SK-N-SH (cell line): ENCODE measurements at regions not wholly inside any gene's neighbourhood (a gene's known extent, or its start where the extent isn't known, plus 50 kb on each side); places are given as distances from the start of the nearest gene placed in this dataset.

Experiments used
- CHD2 ChIP-seq: fragments of 150-350 bp; IDR thresholded peaks from 2 replicates; pipeline ENCODE4 v1.6.1; 2018; ENCODE audit warnings: low read length; ENCODE audit not compliant: partially characterized antibody
- CTCF ChIP-seq: fragments of 200-600 bp; sonication (generic); IDR thresholded peaks from 2 replicates; pipeline ENCODE4 v1.6.1; 2017; ENCODE audit warnings: antibody characterized with exemption, mild to moderate bottlenecking, moderate library complexity
- ELF1 ChIP-seq: IDR thresholded peaks from 2 replicates; pipeline ENCODE4 v1.4.0; 2012
- GABPA ChIP-seq: IDR thresholded peaks from 2 replicates; pipeline ENCODE4 v1.4.0; 2012; ENCODE audit warnings: low read depth, mild to moderate bottlenecking
- MAX ChIP-seq: IDR thresholded peaks from 2 replicates; pipeline ENCODE4 v1.4.0; 2012; ENCODE audit warnings: low read depth
- POLR2AphosphoS5 ChIP-seq: IDR thresholded peaks from 2 replicates; pipeline ENCODE4 v1.6.1; 2012; ENCODE audit warnings: low read depth, low read length
- SMC3 ChIP-seq: IDR thresholded peaks from 2 replicates; pipeline ENCODE4 v1.6.1; 2012; ENCODE audit warnings: low read depth, low read length, improper control_type of control experiment
- TAF1 ChIP-seq: IDR thresholded peaks from 2 replicates; pipeline ENCODE4 v1.6.1; 2012; ENCODE audit warnings: low read depth, mild to moderate bottlenecking, low read length, moderate library complexity, borderline replicate concordance
- USF2 ChIP-seq: fragments of 150-350 bp; IDR thresholded peaks from 2 replicates; pipeline ENCODE4 v1.6.1; 2017; ENCODE audit warnings: antibody characterized with exemption, low read length, low read depth, borderline replicate concordance
- YY1 ChIP-seq: IDR thresholded peaks from 2 replicates; pipeline ENCODE4 v1.4.0; 2012; ENCODE audit warnings: low read depth, mild to moderate bottlenecking
- ZBTB33 ChIP-seq: IDR thresholded peaks from 2 replicates; pipeline ENCODE4 v1.4.0; 2012; ENCODE audit warnings: low read depth, borderline replicate concordance

GRCh38 chr6:126529637-126530362, 189.9 kb downstream of the CENPW start:
- no peak for TF ChIP-seq ELF1
- no peak for TF ChIP-seq GABPA
- no peak for TF ChIP-seq POLR2AphosphoS5
- TF ChIP-seq MAX = no peak
- TF ChIP-seq CTCF = no peak
- no peak for TF ChIP-seq TAF1
- no peak for TF ChIP-seq CHD2
- TF ChIP-seq USF2 = no peak
- TF ChIP-seq YY1 = no peak
- TF ChIP-seq SMC3 = no peak
- TF ChIP-seq ZBTB33 = no peak
